GM23338 (cell line): ENCODE measurements at regions not wholly inside any gene's neighbourhood (a gene's known extent, or its start where the extent isn't known, plus 50 kb on each side); places are given as distances from the start of the nearest gene placed in this dataset.

Experiments
- ATAC-seq: fragments of 200-7000 bp; cut with Tn5 transposase; 3 replicates; pipeline ENCODE4 v1.9.1; 2020
- DNase-seq: peaks from one replicate; pipeline ENCODE4 v3.0.0-alpha.2; 2015; ENCODE audit warnings: low spot score
- H2AFZ ChIP-seq: fragments of 200-600 bp; sonication (generic); 2 replicates; pipeline ENCODE4 v1.8.0; 2016; ENCODE audit warnings: antibody characterized with exemption, mild to moderate bottlenecking, moderate library complexity
- H3F3A ChIP-seq: fragments of 200-600 bp; sonication (generic); replicated peaks from 2 replicates; pipeline ENCODE4 v1.8.0; 2017; ENCODE audit warnings: antibody characterized with exemption, mixed run types, low read depth
- H3K27ac ChIP-seq: fragments of 200-600 bp; sonication (generic); 2 replicates; pipeline ENCODE4 v1.6.1; 2016; ENCODE audit warnings: low read depth
- H3K27me3 ChIP-seq: fragments of 200-600 bp; sonication (generic); 2 replicates; pipeline ENCODE4 v1.8.0; 2016; ENCODE audit warnings: mild to moderate bottlenecking, mixed run types, moderate library complexity; ENCODE audit not compliant: insufficient read depth
- H3K36me3 ChIP-seq: fragments of 200-600 bp; sonication (generic); 2 replicates; pipeline ENCODE4 v1.8.0; 2016; ENCODE audit warnings: mild to moderate bottlenecking; ENCODE audit not compliant: insufficient read depth
- H3K4me1 ChIP-seq: fragments of 200-600 bp; sonication (generic); 2 replicates; pipeline ENCODE4 v1.8.0; 2016; ENCODE audit warnings: mild to moderate bottlenecking, moderate library complexity; ENCODE audit not compliant: insufficient read depth
- H3K4me2 ChIP-seq: fragments of 200-600 bp; sonication (generic); 2 replicates; pipeline ENCODE4 v1.7.1; 2017; ENCODE audit warnings: mixed run types
- H3K4me3 ChIP-seq: fragments of 200-600 bp; sonication (generic); 2 replicates; pipeline ENCODE4 v1.6.1; 2016; ENCODE audit warnings: mixed run types
- H3K79me2 ChIP-seq: fragments of 200-600 bp; sonication (generic); replicated peaks from 2 replicates; pipeline ENCODE4 v1.8.0; 2017; ENCODE audit warnings: mild to moderate bottlenecking; ENCODE audit not compliant: insufficient read depth
- H3K9me2 ChIP-seq: fragments of 200-600 bp; sonication (generic); 2 replicates; pipeline ENCODE4 v1.8.0; 2017; ENCODE audit not compliant: insufficient read depth
- H4K20me1 ChIP-seq: fragments of 200-600 bp; sonication (generic); replicated peaks from 2 replicates; pipeline ENCODE4 v1.8.0; 2017; ENCODE audit warnings: mild to moderate bottlenecking; ENCODE audit not compliant: insufficient read depth
- H3K27ac Mint-ChIP-seq: 2 replicates; pipeline ENCODE4 v1.8.0; 2020; ENCODE audit warnings: inconsistent platforms, mild to moderate bottlenecking, moderate library complexity, mixed read lengths
- H3K27me3 Mint-ChIP-seq: 3 replicates; pipeline ENCODE4 v1.8.0; 2022; ENCODE audit warnings: low read depth, mild to moderate bottlenecking, moderate library complexity, mixed read lengths, inconsistent platforms; ENCODE audit not compliant: insufficient read depth, poor library complexity
- H3K36me3 Mint-ChIP-seq: 3 replicates; pipeline ENCODE4 v1.8.0; 2021; ENCODE audit warnings: low read depth, mild to moderate bottlenecking, inconsistent platforms, moderate library complexity, mixed read lengths
- H3K4me1 Mint-ChIP-seq: 3 replicates; pipeline ENCODE4 v1.8.0; 2020; ENCODE audit warnings: mild to moderate bottlenecking, inconsistent platforms, mixed read lengths
- H3K4me3 Mint-ChIP-seq: 3 replicates; pipeline ENCODE4 v1.8.0; 2021; ENCODE audit warnings: moderate library complexity, mild to moderate bottlenecking, inconsistent platforms, mixed read lengths
- H3K9me3 Mint-ChIP-seq: 3 replicates; pipeline ENCODE4 v1.8.0; 2020; ENCODE audit warnings: moderate library complexity, mild to moderate bottlenecking, inconsistent platforms, mixed read lengths
- CREB1 ChIP-seq: fragments of 250-450 bp; sonication (Bioruptor Pico); IDR thresholded peaks from 2 replicates; pipeline ENCODE4 v1.5.0; 2020; ENCODE audit warnings: low read depth, mild to moderate bottlenecking, moderate library complexity
- EZH2 ChIP-seq: fragments of 200-600 bp; sonication (generic); IDR thresholded peaks from one replicate; pipeline ENCODE4 v1.8.0; 2017; ENCODE audit warnings: antibody characterized with exemption, mild to moderate bottlenecking, low read depth; ENCODE audit not compliant: unreplicated experiment
- JUNB ChIP-seq: IDR thresholded peaks from one replicate; pipeline ENCODE4 v1.6.1; 2016; ENCODE audit warnings: antibody characterized with exemption; ENCODE audit not compliant: unreplicated experiment
- NANOG ChIP-seq: IDR thresholded peaks from 2 replicates; pipeline ENCODE4 v1.6.1; 2016; ENCODE audit warnings: antibody characterized with exemption, borderline replicate concordance
- POLR2AphosphoS5 ChIP-seq: IDR thresholded peaks from 2 replicates; pipeline ENCODE4 v1.6.1; 2016; ENCODE audit warnings: antibody characterized with exemption, low read depth
- STAT1 ChIP-seq: IDR thresholded peaks from one replicate; pipeline ENCODE4 v1.6.1; 2016; ENCODE audit warnings: antibody characterized with exemption; ENCODE audit not compliant: unreplicated experiment
- ZNF114 ChIP-seq: fragments of 250-450 bp; sonication (Bioruptor Pico); IDR thresholded peaks from 2 replicates; pipeline ENCODE4 v1.5.0; 2020; ENCODE audit warnings: mild to moderate bottlenecking, moderate library complexity
- ZNF331 ChIP-seq: fragments of 250-450 bp; sonication (Bioruptor Pico); IDR thresholded peaks from 2 replicates; pipeline ENCODE4 v1.5.0; 2020; ENCODE audit warnings: low read depth, mild to moderate bottlenecking, moderate library complexity
- TF ChIP-seq, protein P1 (sequence below): fragments of 250-450 bp; sonication (Bioruptor Pico); IDR thresholded peaks from 2 replicates; pipeline ENCODE4 v1.5.0; 2020; ENCODE audit warnings: mild to moderate bottlenecking, moderate library complexity
- TF ChIP-seq, protein P2 (sequence below), 2 experiments: fragments of 200-600 bp in 1 of 2; sonication (generic) in 1 of 2; conservative IDR thresholded peaks; 2 replicates each; pipeline versions ENCODE4 v1.5.1 to v1.6.1; 2016 to 2017; ENCODE audit warnings: antibody characterized with exemption in 2 of 2, low read depth in 2 of 2, mild to moderate bottlenecking in 2 of 2, moderate library complexity in 1 of 2
- TF ChIP-seq, protein P3 (sequence below): IDR thresholded peaks from 2 replicates; pipeline ENCODE4 v1.6.1; 2016; ENCODE audit warnings: antibody characterized with exemption
- TF ChIP-seq, protein P4 (sequence below): IDR thresholded peaks from one replicate; pipeline ENCODE4 v1.6.1; 2018; ENCODE audit warnings: antibody characterized with exemption; ENCODE audit not compliant: unreplicated experiment

DNA sequence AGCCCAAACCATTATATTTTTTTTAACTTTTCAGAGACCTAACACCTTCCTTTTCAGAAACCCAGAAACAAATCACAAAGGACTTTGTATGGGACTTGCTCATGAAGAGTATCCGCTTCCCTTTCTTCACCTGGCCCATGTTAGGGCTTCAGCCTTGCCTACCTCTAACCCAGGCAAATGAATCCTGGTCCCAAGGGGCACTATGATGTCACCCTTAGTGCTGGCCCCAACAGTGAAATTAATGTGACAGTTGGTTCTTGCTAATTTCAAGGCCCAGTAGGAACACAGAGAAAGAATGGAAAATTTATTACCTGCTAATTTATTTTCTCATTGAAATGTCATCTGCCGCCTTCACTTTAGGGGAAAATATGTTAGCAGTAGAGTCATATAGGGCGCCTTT, 179.8 kb upstream of the NRXN3 start:
- Histone ChIP-seq H3K79me2 (no peaks in the 10 kb centered on the region), H3K27me3 (no peaks in the 10 kb centered on the region), H3K36me3 (no peaks in the 10 kb centered on the region; the same call in 1 of the 2 replicates), H4K20me1 (no peaks in the 10 kb centered on the region), H3K27ac (no peak overlapping the region), H3K4me1 (no peaks in the 10 kb centered on the region), H2AFZ (no peak overlapping the region), H3K4me2 (no peak overlapping the region), H3K4me3 (no peak overlapping the region), H3F3A (no peaks in the 10 kb centered on the region), H3K9me2 (no peaks in the 10 kb centered on the region)
- Mint-ChIP-seq H3K4me3 (no peak overlapping the region), H3K27me3 (peaks cover 2% of the 10 kb centered on the region), H3K4me1 (no peaks in the 10 kb centered on the region), H3K36me3 (peaks cover 2% of the 10 kb centered on the region; the same call in 1 of the 3 replicates), H3K9me3 (peaks cover 10% of the 10 kb centered on the region), H3K27ac (no peak overlapping the region)
- no peak for DNase-seq
- no peak for ATAC-seq
- TF ChIP-seq, protein P1, sequence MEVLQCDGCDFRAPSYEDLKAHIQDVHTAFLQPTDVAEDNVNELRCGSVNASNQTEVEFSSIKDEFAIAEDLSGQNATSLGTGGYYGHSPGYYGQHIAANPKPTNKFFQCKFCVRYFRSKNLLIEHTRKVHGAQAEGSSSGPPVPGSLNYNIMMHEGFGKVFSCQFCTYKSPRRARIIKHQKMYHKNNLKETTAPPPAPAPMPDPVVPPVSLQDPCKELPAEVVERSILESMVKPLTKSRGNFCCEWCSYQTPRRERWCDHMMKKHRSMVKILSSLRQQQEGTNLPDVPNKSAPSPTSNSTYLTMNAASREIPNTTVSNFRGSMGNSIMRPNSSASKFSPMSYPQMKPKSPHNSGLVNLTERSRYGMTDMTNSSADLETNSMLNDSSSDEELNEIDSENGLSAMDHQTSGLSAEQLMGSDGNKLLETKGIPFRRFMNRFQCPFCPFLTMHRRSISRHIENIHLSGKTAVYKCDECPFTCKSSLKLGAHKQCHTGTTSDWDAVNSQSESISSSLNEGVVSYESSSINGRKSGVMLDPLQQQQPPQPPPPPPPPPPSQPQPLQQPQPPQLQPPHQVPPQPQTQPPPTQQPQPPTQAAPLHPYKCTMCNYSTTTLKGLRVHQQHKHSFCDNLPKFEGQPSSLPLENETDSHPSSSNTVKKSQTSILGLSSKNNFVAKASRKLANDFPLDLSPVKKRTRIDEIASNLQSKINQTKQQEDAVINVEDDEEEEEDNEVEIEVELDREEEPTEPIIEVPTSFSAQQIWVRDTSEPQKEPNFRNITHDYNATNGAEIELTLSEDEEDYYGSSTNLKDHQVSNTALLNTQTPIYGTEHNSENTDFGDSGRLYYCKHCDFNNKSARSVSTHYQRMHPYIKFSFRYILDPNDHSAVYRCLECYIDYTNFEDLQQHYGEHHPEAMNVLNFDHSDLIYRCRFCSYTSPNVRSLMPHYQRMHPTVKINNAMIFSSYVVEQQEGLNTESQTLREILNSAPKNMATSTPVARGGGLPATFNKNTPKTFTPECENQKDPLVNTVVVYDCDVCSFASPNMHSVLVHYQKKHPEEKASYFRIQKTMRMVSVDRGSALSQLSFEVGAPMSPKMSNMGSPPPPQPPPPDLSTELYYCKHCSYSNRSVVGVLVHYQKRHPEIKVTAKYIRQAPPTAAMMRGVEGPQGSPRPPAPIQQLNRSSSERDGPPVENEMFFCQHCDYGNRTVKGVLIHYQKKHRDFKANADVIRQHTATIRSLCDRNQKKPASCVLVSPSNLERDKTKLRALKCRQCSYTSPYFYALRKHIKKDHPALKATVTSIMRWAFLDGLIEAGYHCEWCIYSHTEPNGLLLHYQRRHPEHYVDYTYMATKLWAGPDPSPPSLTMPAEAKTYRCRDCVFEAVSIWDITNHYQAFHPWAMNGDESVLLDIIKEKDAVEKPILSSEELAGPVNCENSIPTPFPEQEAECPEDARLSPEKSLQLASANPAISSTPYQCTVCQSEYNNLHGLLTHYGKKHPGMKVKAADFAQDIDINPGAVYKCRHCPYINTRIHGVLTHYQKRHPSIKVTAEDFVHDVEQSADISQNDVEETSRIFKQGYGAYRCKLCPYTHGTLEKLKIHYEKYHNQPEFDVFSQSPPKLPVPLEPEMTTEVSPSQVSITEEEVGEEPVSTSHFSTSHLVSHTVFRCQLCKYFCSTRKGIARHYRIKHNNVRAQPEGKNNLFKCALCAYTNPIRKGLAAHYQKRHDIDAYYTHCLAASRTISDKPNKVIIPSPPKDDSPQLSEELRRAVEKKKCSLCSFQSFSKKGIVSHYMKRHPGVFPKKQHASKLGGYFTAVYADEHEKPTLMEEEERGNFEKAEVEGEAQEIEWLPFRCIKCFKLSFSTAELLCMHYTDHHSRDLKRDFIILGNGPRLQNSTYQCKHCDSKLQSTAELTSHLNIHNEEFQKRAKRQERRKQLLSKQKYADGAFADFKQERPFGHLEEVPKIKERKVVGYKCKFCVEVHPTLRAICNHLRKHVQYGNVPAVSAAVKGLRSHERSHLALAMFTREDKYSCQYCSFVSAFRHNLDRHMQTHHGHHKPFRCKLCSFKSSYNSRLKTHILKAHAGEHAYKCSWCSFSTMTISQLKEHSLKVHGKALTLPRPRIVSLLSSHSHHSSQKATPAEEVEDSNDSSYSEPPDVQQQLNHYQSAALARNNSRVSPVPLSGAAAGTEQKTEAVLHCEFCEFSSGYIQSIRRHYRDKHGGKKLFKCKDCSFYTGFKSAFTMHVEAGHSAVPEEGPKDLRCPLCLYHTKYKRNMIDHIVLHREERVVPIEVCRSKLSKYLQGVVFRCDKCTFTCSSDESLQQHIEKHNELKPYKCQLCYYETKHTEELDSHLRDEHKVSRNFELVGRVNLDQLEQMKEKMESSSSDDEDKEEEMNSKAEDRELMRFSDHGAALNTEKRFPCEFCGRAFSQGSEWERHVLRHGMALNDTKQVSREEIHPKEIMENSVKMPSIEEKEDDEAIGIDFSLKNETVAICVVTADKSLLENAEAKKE, result no peak
- no peak for TF ChIP-seq STAT1
- TF ChIP-seq, protein P2, sequence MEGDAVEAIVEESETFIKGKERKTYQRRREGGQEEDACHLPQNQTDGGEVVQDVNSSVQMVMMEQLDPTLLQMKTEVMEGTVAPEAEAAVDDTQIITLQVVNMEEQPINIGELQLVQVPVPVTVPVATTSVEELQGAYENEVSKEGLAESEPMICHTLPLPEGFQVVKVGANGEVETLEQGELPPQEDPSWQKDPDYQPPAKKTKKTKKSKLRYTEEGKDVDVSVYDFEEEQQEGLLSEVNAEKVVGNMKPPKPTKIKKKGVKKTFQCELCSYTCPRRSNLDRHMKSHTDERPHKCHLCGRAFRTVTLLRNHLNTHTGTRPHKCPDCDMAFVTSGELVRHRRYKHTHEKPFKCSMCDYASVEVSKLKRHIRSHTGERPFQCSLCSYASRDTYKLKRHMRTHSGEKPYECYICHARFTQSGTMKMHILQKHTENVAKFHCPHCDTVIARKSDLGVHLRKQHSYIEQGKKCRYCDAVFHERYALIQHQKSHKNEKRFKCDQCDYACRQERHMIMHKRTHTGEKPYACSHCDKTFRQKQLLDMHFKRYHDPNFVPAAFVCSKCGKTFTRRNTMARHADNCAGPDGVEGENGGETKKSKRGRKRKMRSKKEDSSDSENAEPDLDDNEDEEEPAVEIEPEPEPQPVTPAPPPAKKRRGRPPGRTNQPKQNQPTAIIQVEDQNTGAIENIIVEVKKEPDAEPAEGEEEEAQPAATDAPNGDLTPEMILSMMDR (conservative IDR thresholded peaks at IDR 0.05; ENCODE audit: low read depth in 2 of 2), result no peak
- TF ChIP-seq CREB1 (CRISPR knock-in tag), result no peak
- no peak for TF ChIP-seq JUNB
- TF ChIP-seq ZNF331, result no peak
- TF ChIP-seq, protein P3, sequence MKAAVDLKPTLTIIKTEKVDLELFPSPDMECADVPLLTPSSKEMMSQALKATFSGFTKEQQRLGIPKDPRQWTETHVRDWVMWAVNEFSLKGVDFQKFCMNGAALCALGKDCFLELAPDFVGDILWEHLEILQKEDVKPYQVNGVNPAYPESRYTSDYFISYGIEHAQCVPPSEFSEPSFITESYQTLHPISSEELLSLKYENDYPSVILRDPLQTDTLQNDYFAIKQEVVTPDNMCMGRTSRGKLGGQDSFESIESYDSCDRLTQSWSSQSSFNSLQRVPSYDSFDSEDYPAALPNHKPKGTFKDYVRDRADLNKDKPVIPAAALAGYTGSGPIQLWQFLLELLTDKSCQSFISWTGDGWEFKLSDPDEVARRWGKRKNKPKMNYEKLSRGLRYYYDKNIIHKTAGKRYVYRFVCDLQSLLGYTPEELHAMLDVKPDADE, result no peak
- no peak for TF ChIP-seq EZH2
- no peak for TF ChIP-seq POLR2AphosphoS5
- TF ChIP-seq, protein P4, sequence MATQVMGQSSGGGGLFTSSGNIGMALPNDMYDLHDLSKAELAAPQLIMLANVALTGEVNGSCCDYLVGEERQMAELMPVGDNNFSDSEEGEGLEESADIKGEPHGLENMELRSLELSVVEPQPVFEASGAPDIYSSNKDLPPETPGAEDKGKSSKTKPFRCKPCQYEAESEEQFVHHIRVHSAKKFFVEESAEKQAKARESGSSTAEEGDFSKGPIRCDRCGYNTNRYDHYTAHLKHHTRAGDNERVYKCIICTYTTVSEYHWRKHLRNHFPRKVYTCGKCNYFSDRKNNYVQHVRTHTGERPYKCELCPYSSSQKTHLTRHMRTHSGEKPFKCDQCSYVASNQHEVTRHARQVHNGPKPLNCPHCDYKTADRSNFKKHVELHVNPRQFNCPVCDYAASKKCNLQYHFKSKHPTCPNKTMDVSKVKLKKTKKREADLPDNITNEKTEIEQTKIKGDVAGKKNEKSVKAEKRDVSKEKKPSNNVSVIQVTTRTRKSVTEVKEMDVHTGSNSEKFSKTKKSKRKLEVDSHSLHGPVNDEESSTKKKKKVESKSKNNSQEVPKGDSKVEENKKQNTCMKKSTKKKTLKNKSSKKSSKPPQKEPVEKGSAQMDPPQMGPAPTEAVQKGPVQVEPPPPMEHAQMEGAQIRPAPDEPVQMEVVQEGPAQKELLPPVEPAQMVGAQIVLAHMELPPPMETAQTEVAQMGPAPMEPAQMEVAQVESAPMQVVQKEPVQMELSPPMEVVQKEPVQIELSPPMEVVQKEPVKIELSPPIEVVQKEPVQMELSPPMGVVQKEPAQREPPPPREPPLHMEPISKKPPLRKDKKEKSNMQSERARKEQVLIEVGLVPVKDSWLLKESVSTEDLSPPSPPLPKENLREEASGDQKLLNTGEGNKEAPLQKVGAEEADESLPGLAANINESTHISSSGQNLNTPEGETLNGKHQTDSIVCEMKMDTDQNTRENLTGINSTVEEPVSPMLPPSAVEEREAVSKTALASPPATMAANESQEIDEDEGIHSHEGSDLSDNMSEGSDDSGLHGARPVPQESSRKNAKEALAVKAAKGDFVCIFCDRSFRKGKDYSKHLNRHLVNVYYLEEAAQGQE, result no peak
- no peak for TF ChIP-seq NANOG
- no peak for TF ChIP-seq ZNF114 (CRISPR knock-in tag)
